GM21528 (cell line): ENCODE measurements at regions not wholly inside any gene's neighbourhood (a gene's known extent, or its start where the extent isn't known, plus 50 kb on each side); places are given as distances from the start of the nearest gene placed in this dataset.

ENCODE experiments used
- ATAC-seq: cut with Tn5 transposase; IDR thresholded peaks from one replicate; pipeline ENCODE4 v1.9.1; 2021; ENCODE audit warnings: mild to moderate bottlenecking, moderate library complexity; ENCODE audit not compliant: unreplicated experiment, low FRiP score

DNA sequence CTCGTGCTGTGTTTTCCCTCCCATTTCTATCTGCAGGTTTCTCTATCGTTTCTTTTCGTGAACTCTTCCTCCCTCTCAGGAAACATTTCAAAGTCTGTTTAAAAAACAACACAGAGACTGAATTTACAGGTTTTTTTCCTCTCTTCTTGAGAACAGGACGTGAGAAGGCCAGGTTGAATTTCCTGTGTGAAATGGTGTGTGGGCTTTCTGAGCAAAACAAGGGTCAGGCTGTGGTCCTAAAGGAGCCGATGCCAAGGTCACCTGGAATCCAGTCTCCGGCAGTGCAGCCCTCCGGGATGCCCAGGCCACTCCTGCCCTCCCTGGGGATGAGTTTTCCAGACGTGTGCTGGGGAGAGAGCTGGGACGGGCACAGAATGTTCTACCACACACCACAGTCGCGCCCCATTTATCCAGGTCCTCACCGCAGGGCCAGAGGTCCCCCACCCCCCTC, 62.7 kb upstream of the RUNX3 start:
- ATAC-seq, result no peak

DNA sequence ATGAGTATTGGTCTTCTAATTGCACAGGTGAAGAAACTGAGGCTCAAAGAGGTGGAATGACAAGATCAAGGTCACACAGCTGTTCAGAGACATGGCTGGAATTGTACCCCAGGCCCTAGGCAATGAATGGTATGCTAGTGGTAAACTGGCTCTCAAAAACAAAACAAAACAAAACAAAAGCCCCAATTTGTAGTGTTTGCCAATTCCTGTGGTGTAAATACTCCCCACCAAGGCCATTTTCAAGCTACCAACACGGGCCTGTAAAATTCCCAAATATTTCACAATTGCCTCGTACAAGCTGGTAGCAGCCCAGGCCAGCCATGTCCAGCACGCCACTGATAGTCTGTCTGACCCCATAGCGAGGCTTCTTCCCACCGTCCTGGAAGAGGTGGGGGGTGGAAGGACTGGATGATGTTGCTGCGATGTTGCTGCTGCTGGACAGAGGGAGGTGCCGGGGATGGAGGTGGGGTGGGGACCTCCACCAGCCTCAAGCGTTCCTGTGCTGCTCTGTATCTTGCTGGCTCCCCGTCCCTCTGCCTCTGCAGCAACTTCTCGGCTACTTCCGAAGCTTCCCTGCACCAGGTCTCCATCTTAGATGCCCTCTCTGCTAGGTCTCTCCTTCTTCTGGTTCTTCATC, 62.2 kb upstream of the RUNX3 start:
- no peak for ATAC-seq

- ATAC-seq, result no peak
These were observed 61.6 kb upstream of the RUNX3 start for GRCh38 chr1:24991697-24992096.

- no peak for ATAC-seq
These were observed 60.9 kb upstream of the RUNX3 start for GRCh38 chr1:24990779-24991641.

DNA sequence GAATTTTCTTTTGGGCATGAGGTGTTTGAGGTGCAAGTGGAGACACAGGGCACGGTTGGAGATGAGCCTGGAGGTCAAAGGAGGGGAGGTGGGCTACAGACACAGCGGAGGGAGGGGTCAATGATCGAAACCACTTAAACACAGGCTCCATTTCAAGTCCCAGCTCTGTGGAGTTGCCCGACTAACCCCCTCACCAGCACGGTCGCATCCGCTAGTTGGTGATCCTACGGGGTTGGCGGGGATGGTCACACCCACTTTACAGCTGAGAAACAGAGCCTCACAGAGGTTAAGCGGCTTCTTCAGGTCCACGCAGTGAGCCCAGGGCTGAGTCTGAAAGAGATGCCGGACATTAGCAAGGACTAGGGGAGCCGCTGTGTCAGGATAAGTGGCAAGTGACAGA, 60.1 kb upstream of the RUNX3 start:
- ATAC-seq, result no peak

- ATAC-seq, result no peak
These were observed 59.0 kb upstream of the RUNX3 start for GRCh38 chr1:24989082-24989481.

- ATAC-seq, result no peak
These were observed 58.5 kb upstream of the RUNX3 start for GRCh38 chr1:24988558-24988912.

DNA sequence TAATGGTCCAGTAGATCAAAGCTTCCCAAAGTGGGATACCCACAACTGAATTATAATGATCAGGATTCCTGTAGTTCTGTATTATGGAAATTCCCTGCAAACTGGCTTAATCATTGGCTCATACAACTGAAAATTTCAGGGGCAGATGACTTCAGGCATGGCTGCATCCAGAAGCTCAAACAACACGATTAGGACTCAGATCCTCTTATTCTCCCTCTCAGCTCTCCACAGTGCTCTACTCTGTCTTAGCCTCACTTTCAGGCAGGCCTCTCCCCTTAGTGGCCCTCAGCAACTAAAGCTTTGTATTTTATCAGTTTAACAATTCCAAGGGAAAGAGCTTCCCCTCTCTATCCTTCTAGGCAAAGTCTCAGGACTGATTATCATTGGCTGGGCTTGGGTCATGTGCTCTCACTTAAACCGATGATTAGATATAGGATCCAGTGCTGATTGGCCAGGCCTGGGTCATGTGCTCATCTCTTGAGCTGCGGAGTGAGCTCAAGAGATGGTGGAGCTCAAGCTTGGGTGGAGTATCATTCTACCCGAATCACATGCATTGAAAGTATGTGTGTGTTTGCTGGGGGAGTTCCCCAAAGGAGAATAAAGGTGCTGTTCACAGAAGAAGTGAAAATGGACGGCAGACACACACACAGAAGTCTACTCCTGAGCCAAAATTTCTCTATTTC, 57.9 kb upstream of the RUNX3 start:
- no peak for ATAC-seq

DNA sequence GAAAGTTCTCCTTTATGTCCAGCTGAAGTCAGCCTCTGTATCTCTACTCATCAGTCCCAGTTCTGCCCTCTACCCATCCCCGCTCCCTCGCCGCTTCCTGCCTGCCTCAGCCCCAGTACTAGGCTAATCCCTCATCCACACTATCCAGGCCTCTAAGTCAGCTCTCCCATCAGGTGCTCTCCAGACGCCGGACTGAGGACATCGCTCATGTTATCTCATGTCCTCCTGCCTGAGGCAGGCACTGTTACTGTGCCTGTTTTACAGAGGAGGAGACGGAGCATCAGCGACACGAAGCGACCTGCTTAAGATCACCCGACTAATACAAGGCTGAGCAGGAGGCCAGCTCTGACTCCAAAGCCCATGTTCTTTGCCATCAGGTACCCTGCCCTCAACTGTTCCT, 57.3 kb upstream of the RUNX3 start:
- no peak for ATAC-seq

DNA sequence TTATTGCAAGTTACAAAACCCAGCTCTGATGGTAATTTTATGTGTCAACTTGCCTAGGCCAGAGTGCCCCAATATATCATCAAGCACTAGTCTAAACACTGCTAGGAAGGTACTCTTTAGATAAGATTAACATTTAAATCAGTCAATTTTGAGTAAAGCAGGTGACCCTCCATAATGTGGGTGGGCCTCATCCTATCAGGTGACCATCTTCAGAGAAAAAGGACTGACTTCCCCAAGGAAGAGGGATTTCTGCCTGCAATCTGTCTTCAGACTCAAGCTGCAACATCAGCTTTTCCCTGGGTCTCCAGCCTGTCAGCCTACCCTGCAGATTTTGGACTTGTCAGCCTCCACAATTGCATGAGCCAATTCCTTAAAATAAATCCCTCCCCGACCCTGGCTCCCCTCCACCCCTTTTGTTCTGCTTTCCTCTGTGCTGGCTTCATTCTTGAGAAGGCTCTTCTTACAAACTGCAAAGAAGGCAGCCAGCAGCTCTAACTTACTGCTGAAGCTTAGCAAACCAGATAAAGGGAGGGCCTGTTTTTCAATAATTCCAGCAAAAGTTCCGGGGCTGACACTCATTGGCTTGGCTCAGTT, 56.4 kb upstream of the RUNX3 start:
- no peak for ATAC-seq

DNA sequence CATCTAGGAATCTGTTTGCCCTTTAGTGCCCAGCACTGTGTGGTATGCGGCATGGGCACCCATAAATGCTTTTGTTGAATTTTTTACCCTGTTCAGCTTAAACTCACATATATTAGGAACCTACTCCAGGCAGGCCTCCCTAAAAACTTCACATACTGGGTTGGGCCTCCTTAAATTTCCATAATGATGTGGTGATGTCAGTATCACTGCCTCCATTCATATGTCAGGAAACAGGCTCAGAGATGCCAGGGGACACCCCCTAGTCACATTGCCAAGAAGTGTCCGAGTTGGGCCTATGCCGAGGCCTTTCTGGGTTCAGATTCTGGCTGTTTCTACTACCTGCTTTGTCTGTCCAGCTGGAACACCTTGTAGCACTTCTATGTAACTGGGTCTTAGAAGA, 55.7 kb upstream of the RUNX3 start:
- ATAC-seq, result no peak

- no peak for ATAC-seq
These were observed 54.9 kb upstream of the RUNX3 start for GRCh38 chr1:24984800-24985522.

DNA sequence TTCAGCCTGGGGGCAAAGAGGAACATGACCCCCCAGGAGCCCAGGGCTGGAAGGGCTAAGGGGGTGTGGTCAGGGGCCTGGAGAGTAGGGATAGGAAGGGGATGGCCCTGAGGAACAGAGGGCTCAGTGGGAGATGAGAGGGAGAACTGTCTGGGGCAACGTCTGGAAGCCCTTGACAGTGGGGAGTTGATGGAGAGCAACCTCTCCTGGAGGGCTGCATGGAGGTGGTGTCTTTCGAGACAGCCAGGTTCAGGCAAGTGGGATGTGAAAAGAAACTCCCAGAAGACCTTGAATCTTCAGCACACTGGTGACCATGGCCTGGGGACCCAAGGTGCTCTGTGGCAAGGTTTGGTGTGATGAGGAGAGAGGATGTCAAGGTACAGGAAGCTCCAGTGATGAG, 54.2 kb upstream of the RUNX3 start:
- no peak for ATAC-seq

DNA sequence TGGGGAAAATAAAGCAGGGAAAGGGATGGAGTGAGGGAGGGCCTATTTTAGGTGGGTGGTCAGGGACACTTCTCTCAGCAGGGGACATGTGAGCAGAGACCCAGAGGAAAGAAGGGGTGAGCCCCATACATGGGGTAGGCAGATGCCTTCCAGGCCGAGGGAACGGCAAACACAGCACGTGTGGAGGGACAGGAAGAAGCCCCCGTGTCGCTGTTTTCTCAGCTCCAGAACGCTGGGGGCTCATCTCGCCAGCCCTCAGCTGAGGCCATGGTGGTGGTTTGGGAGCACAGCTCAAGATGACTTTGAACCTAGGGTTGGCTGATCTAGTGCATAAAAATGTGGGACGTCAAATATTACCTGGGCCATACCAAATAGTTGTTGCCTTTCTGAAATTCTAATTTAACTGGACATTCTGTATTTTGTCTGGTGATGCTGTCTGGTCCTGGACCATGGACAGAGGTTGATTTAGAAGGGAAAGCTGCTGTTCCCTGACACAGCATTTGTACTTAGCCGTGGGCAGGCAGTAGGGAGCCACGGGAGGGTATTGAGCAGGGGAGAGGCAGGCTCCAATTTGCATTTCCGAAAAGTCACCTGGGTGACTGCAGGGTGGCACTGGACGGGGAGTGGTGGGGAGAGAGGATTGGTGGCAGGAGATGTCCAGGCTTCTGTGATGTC, 53.1 kb upstream of the RUNX3 start:
- no peak for ATAC-seq

DNA sequence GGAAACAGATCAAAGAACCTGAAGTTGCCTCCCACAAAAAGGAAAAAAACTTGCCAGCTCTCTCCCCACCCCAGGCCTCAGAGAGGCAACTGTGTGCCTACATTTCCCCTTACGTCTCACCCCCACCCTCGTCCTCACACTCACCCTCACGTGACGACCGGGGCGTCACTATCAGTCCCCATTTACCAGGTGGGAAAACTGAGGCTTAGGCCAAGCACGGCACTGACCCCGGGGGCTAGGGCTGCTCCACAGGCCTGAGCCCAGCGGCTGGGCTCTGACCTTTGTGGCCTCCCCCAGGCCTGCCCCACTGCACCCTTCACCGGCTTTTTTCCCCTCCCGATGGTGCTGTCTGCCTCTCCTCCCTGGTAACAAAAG, 51.5 kb upstream of the RUNX3 start:
- no peak for ATAC-seq

DNA sequence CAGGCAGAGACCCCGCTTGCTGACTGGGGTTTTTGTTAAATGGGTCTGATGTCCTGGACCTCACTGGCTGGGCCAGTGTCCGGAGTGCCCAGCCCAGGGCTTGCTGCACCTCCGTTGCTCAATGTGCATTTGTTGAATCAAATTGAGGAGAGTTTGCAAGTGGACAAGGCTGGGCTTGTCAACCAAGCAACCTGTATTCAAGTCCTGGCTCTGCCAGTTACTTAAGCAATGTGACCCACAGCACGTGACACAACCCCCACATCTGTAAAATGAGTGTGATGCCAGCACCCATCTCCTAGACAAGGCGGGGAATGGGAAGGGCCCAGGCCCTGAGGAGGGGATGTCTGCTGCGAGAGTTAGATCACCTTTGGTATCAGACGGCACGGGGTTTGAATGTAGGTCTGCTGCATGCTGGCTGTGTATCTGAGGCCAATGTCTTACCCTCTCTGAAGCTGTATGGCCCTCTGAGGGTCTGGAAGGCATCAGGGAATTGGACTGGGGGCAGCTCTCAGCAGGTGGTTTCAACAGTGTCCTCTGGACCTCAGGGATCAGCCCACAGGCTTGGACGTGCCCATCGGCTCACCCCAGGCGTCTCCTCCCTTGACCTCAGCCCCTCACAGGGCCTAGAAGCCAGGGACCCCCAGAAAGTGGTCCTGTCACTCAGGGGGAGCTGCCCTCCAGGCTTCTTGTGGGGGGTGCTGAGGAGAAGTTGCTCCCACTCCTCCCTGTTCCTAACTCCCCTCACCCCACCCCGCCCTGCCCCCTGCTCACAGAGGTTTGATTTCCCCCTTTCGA, 51.0 kb upstream of the RUNX3 start:
- ATAC-seq, result no peak
